Upper lobe of left lung (tissue), 4 donors: ENCODE measurements at regions not wholly inside any gene's neighbourhood (a gene's known extent, or its start where the extent isn't known, plus 50 kb on each side); places are given as distances from the start of the nearest gene placed in this dataset.

ENCODE experiments used
- POLR2A ChIP-seq, 4 donors: fragments of 450-650 bp; IDR thresholded peaks; one replicate each; pipeline ENCODE4 v1.5.1; 2016 to 2017; ENCODE audit warnings: antibody characterized with exemption in 4 of 4, mild to moderate bottlenecking in 2 of 4
- POLR2AphosphoS5 ChIP-seq, 2 donors: sonication (generic); formaldehyde crosslinking; IDR thresholded peaks; one replicate each; pipeline ENCODE4 v1.5.1; 2017; ENCODE audit warnings: antibody characterized with exemption in 2 of 2

DNA sequence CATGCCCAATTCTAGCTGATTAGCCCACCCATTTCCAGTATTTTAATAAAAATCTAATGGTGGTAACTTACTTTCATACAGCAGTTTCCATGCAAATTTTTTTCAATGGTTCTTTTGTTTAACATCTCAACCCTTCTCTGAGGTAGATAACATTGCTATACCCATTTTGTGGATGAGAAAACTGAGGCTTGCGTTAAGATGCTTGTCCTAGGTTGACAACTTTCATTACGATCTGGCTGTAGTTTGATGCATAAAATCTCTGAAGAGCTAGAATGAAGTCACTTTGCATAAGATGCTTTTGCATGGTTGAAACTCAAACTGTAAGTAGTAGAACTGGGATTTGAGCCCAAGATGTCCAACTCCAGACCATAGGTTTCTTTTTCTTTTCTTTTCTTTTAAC is 309.5 kb upstream of the PODXL start:
- no peak for TF ChIP-seq POLR2A (IDR thresholded peaks at IDR 0.05)
- TF ChIP-seq POLR2AphosphoS5 (IDR thresholded peaks at IDR 0.05): no peak
